ENCODE measurements at regions not wholly inside any gene's neighbourhood (a gene's known extent, or its start where the extent isn't known, plus 50 kb on each side); places are given as distances from the start of the nearest gene placed in this dataset.
"Not testable (repeated sequence)": the region's sequence is repeated elsewhere in the genome, so short reads cannot be mapped to it uniquely, and the experiment has no call there.

- no peak for TF ChIP-seq JUND (IDR thresholded peaks at IDR 0.05; ENCODE audit: low read depth)
- in situ Hi-C loops (cut with HindIII; ENCODE audit: low pct_unique_long_range_greater_than_20kb, low sequenced_read_pairs): no loop called here
- no peak for DNase-seq (ENCODE audit: low read depth in 1 of 2, low spot score in 1 of 2)
Observed at GRCh38 chr2:223486751-223487150, 115.4 kb downstream of the SCG2 start.

GRCh38 chr2:223487214-223487846 lies 114.8 kb downstream of the SCG2 start:
- no peak for DNase-seq (ENCODE audit: low read depth in 1 of 2, low spot score in 1 of 2)
- no peak for TF ChIP-seq JUND (IDR thresholded peaks at IDR 0.05; ENCODE audit: low read depth)
- in situ Hi-C loops (cut with HindIII; ENCODE audit: low pct_unique_long_range_greater_than_20kb, low sequenced_read_pairs): no loop called here

- DNase-seq (ENCODE audit: low read depth in 1 of 2, low spot score in 1 of 2): no peak
- in situ Hi-C loops (cut with HindIII; ENCODE audit: low pct_unique_long_range_greater_than_20kb, low sequenced_read_pairs): no loop called here
- no peak for TF ChIP-seq JUND (IDR thresholded peaks at IDR 0.05; ENCODE audit: low read depth)
Observed at GRCh38 chr2:223488814-223489213, 113.3 kb downstream of the SCG2 start.

- DNase-seq (ENCODE audit: low read depth in 1 of 2, low spot score in 1 of 2): no peak
- in situ Hi-C loops (cut with HindIII; ENCODE audit: low pct_unique_long_range_greater_than_20kb, low sequenced_read_pairs): no loop called here
- TF ChIP-seq JUND (IDR thresholded peaks at IDR 0.05; ENCODE audit: low read depth): no peak
Observed at GRCh38 chr2:223494496-223494895, 107.7 kb downstream of the SCG2 start.

GRCh38 chr2:223494942-223495341 lies 107.2 kb downstream of the SCG2 start:
- no peak for TF ChIP-seq JUND (IDR thresholded peaks at IDR 0.05; ENCODE audit: low read depth)
- no peak for DNase-seq (ENCODE audit: low read depth in 1 of 2, low spot score in 1 of 2)
- in situ Hi-C loops (cut with HindIII; ENCODE audit: low pct_unique_long_range_greater_than_20kb, low sequenced_read_pairs): no loop called here

GRCh38 chr2:223496853-223497252 lies 105.3 kb downstream of the SCG2 start:
- DNase-seq (ENCODE audit: low read depth in 1 of 2, low spot score in 1 of 2); in situ Hi-C loops (cut with HindIII; ENCODE audit: low pct_unique_long_range_greater_than_20kb, low sequenced_read_pairs): not testable (repeated sequence)

GRCh38 chr2:223500709-223501108 lies 101.5 kb downstream of the SCG2 start:
- DNase-seq (ENCODE audit: low read depth in 1 of 2, low spot score in 1 of 2): no peak
- no peak for TF ChIP-seq JUND (IDR thresholded peaks at IDR 0.05; ENCODE audit: low read depth)
- in situ Hi-C loops (cut with HindIII; ENCODE audit: low pct_unique_long_range_greater_than_20kb, low sequenced_read_pairs): no loop called here

GRCh38 chr2:223501641-223502040 lies 100.5 kb downstream of the SCG2 start:
- in situ Hi-C loops (cut with HindIII; ENCODE audit: low pct_unique_long_range_greater_than_20kb, low sequenced_read_pairs): no loop called here
- no peak for TF ChIP-seq JUND (IDR thresholded peaks at IDR 0.05; ENCODE audit: low read depth)
- no peak for DNase-seq (ENCODE audit: low read depth in 1 of 2, low spot score in 1 of 2)

GRCh38 chr2:223503746-223504145 lies 98.4 kb downstream of the SCG2 start:
- no peak for DNase-seq (ENCODE audit: low read depth in 1 of 2, low spot score in 1 of 2)
- in situ Hi-C loops (cut with HindIII; ENCODE audit: low pct_unique_long_range_greater_than_20kb, low sequenced_read_pairs): no loop called here
- TF ChIP-seq JUND (IDR thresholded peaks at IDR 0.05; ENCODE audit: low read depth): no peak

- DNase-seq (ENCODE audit: low read depth in 1 of 2, low spot score in 1 of 2): no peak
- TF ChIP-seq JUND (IDR thresholded peaks at IDR 0.05; ENCODE audit: low read depth): no peak
- in situ Hi-C loops (cut with HindIII; ENCODE audit: low pct_unique_long_range_greater_than_20kb, low sequenced_read_pairs): no loop called here
Observed at GRCh38 chr2:223508372-223508771, 93.8 kb downstream of the SCG2 start.

GRCh38 chr2:223510713-223511112 lies 91.4 kb downstream of the SCG2 start:
- no peak for TF ChIP-seq JUND (IDR thresholded peaks at IDR 0.05; ENCODE audit: low read depth)
- DNase-seq (ENCODE audit: low read depth in 1 of 2, low spot score in 1 of 2): no peak
- in situ Hi-C loops (cut with HindIII; ENCODE audit: low pct_unique_long_range_greater_than_20kb, low sequenced_read_pairs): no loop called here

- in situ Hi-C loops (cut with HindIII; ENCODE audit: low pct_unique_long_range_greater_than_20kb, low sequenced_read_pairs): no loop called here
- no peak for DNase-seq (ENCODE audit: low read depth in 1 of 2, low spot score in 1 of 2)
Observed at GRCh38 chr2:223511168-223511567, 91.0 kb downstream of the SCG2 start.

GRCh38 chr2:223513771-223514455 lies 88.2 kb downstream of the SCG2 start:
- in situ Hi-C loops (cut with HindIII; ENCODE audit: low pct_unique_long_range_greater_than_20kb, low sequenced_read_pairs): no loop called here
- no peak for DNase-seq (ENCODE audit: low read depth in 1 of 2, low spot score in 1 of 2)
- TF ChIP-seq JUND (IDR thresholded peaks at IDR 0.05; ENCODE audit: low read depth): no peak

More at GRCh38 chr2:223511168-223511567, 91.0 kb downstream of the SCG2 start:
- TF ChIP-seq JUND (IDR thresholded peaks at IDR 0.05; ENCODE audit: low read depth): no peak

- no peak for DNase-seq (ENCODE audit: low read depth in 1 of 2, low spot score in 1 of 2)
- no peak for TF ChIP-seq JUND (IDR thresholded peaks at IDR 0.05; ENCODE audit: low read depth)
- in situ Hi-C loops (cut with HindIII; ENCODE audit: low pct_unique_long_range_greater_than_20kb, low sequenced_read_pairs): no loop called here
Observed at GRCh38 chr2:223519471-223519870, 82.7 kb downstream of the SCG2 start.
